ENCODE measurements at regions not wholly inside any gene's neighbourhood (a gene's known extent, or its start where the extent isn't known, plus 50 kb on each side); places are given as distances from the start of the nearest gene placed in this dataset.

DNA sequence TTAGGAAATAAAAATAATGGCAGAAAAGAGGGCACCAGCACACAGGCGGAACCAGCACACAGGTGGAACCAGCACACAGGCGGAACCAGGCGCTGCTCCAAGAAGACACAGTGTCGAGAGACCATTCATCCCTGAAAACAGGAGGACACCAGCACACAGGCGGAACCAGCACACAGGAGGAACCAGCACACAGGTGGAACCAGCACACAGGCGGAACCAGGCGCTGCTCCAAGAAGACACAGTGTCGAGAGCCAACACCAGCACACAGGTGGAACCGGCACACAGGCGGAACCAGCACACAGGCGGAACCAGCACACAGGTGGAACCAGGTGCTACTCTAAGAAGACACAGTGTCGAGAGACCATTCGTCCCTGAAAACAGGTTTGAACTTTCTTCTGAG is 115.5 kb upstream of the TMEM18 start:
- intact Hi-C loops (cut with micrococcal nuclease; ENCODE audit: unreplicated experiment), result no loop called here
- no peaks in the 10 kb centered on the region for H3K4me1 ChIP-seq (replicated peaks; ENCODE audit: insufficient read depth)
- no peaks in the 10 kb centered on the region for H4K20me1 ChIP-seq (ENCODE audit: insufficient read depth)
- no TSS peak for BruUV-seq (replicated peaks)
- DNase-seq, result no peak
- no peaks in the 10 kb centered on the region for H3K9me2 ChIP-seq (ENCODE audit: insufficient read depth)
- no peak for TF ChIP-seq EZH2 (IDR thresholded peaks at IDR 0.05; ENCODE audit: low read depth)
- TF ChIP-seq, protein P1, sequence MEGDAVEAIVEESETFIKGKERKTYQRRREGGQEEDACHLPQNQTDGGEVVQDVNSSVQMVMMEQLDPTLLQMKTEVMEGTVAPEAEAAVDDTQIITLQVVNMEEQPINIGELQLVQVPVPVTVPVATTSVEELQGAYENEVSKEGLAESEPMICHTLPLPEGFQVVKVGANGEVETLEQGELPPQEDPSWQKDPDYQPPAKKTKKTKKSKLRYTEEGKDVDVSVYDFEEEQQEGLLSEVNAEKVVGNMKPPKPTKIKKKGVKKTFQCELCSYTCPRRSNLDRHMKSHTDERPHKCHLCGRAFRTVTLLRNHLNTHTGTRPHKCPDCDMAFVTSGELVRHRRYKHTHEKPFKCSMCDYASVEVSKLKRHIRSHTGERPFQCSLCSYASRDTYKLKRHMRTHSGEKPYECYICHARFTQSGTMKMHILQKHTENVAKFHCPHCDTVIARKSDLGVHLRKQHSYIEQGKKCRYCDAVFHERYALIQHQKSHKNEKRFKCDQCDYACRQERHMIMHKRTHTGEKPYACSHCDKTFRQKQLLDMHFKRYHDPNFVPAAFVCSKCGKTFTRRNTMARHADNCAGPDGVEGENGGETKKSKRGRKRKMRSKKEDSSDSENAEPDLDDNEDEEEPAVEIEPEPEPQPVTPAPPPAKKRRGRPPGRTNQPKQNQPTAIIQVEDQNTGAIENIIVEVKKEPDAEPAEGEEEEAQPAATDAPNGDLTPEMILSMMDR (conservative IDR thresholded peaks at IDR 0.05), result no peak
- H3K79me2 ChIP-seq (ENCODE audit: low read depth), result no peaks in the 10 kb centered on the region
- no peaks in the 10 kb centered on the region for H3K36me3 ChIP-seq (ENCODE audit: low read depth)
- no peak overlapping the region for H3K4me3 ChIP-seq
- H3K4me2 ChIP-seq, result no peak overlapping the region
- ChIA-PET CTCF (no interaction called here), POLR2A (ENCODE audit: unreplicated experiment) (no interaction called here)
- no peaks in the 10 kb centered on the region for H3F3A ChIP-seq (ENCODE audit: insufficient read depth, low read depth)
- H3K27me3 ChIP-seq (ENCODE audit: insufficient read depth, low read depth), result peaks cover 97% of the 10 kb centered on the region
- H3K27ac ChIP-seq, result no peak overlapping the region
- no peak overlapping the region for H2AFZ ChIP-seq
- no peaks in the 10 kb centered on the region; the same call in 1 of the 2 replicates for H3K9me3 ChIP-seq (ENCODE audit: insufficient read depth, low read depth)

DNA sequence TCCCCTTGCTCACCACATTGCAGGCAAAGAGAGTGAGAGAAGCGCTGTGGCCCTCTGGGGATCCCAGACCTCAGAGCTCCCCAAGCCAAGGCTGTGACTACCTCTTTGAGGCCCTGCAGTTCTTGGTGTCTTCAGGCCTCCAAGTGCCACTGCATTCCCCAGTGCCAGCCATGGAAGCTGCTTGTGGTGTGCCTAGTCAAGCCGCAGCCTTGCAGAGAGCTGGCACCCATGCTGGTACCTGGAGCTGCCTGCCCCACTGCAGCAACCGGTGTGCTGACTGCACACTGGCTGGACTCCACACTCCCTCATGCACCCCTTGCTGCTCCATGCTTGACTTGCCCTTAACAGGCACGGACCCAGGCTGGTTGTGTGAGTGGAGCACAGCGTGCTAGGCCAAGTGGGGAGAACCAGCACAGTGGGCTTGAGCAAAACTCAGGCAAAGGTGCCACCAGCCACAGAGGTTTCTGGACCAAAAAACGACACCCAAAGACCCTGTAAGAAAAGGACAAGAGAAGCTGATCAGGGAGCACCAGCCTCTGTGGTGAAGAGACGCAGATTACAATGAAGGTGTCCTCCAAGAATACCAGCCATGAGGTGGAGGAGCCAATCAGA is 113.5 kb upstream of the TMEM18 start:
- intact Hi-C loops (cut with micrococcal nuclease; ENCODE audit: unreplicated experiment), result no loop called here

DNA sequence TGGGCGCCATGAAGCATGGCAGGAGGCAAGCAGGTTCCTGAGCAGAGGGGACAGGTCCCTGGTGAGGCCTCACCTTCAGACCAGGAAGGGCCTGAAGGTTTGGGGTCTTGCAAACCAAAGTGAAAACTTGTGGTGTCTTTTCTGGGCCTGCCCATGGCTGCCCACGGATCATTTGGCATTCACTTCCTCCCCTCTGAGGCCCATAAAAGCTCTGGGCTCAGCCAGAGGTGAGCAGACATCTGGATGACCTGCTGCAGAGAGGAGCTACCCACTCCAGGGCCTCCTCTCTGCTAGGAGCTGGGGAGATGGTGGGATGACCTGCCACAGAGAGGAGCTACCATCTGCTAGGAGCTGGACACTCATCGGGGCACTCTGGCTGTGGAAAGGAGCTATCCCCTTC is 112.9 kb upstream of the TMEM18 start:
- no TSS peak for BruUV-seq (replicated peaks)
- no peak for DNase-seq
- TF ChIP-seq, protein P1 (conservative IDR thresholded peaks at IDR 0.05), result no peak
- no peak for TF ChIP-seq EZH2 (IDR thresholded peaks at IDR 0.05; ENCODE audit: low read depth)

More for the DNA sequence above, 113.5 kb upstream of the TMEM18 start:
- Histone ChIP-seq H3K27ac (no peak overlapping the region), H3K27me3 (ENCODE audit: insufficient read depth, low read depth) (peaks cover 91% of the 10 kb centered on the region), H4K20me1 (ENCODE audit: insufficient read depth) (no peaks in the 10 kb centered on the region), H3K4me1 (replicated peaks; ENCODE audit: insufficient read depth) (no peaks in the 10 kb centered on the region), H3K4me2 (no peak overlapping the region), H3K36me3 (ENCODE audit: low read depth) (no peaks in the 10 kb centered on the region), H3K9me2 (ENCODE audit: insufficient read depth) (no peaks in the 10 kb centered on the region), H3K9me3 (ENCODE audit: insufficient read depth, low read depth) (no peaks in the 10 kb centered on the region; the same call in 1 of the 2 replicates), H3K79me2 (ENCODE audit: low read depth) (no peaks in the 10 kb centered on the region), H3K4me3 (no peak overlapping the region), H3F3A (ENCODE audit: insufficient read depth, low read depth) (no peaks in the 10 kb centered on the region), H2AFZ (no peak overlapping the region)
- ChIA-PET CTCF (no interaction called here), POLR2A (ENCODE audit: unreplicated experiment) (no interaction called here)
- no TSS peak for BruUV-seq (replicated peaks)
- no peak for DNase-seq
- TF ChIP-seq, protein P1 (conservative IDR thresholded peaks at IDR 0.05), result no peak
- TF ChIP-seq EZH2 (IDR thresholded peaks at IDR 0.05; ENCODE audit: low read depth), result no peak

More for the DNA sequence above, 112.9 kb upstream of the TMEM18 start:
- ChIA-PET CTCF (no interaction called here), POLR2A (ENCODE audit: unreplicated experiment) (no interaction called here)
- H3K9me2 ChIP-seq (ENCODE audit: insufficient read depth), result no peaks in the 10 kb centered on the region
- no peaks in the 10 kb centered on the region for H3K79me2 ChIP-seq (ENCODE audit: low read depth)
- no peak overlapping the region for H3K27ac ChIP-seq
- H3K9me3 ChIP-seq (ENCODE audit: insufficient read depth, low read depth), result no peaks in the 10 kb centered on the region; the same call in 1 of the 2 replicates
- H3K36me3 ChIP-seq (ENCODE audit: low read depth), result no peaks in the 10 kb centered on the region
- intact Hi-C loops (cut with micrococcal nuclease; ENCODE audit: unreplicated experiment), result no loop called here
- peaks cover 91% of the 10 kb centered on the region for H3K27me3 ChIP-seq (ENCODE audit: insufficient read depth, low read depth)
- H3K4me1 ChIP-seq (replicated peaks; ENCODE audit: insufficient read depth), result no peaks in the 10 kb centered on the region
- H4K20me1 ChIP-seq (ENCODE audit: insufficient read depth), result no peaks in the 10 kb centered on the region
- H3K4me2 ChIP-seq, result no peak overlapping the region
- no peaks in the 10 kb centered on the region for H3F3A ChIP-seq (ENCODE audit: insufficient read depth, low read depth)
- no peak overlapping the region for H2AFZ ChIP-seq
- no peak overlapping the region for H3K4me3 ChIP-seq
